Ovary (tissue), 7 donors: ENCODE measurements at regions not wholly inside any gene's neighbourhood (a gene's known extent, or its start where the extent isn't known, plus 50 kb on each side); places are given as distances from the start of the nearest gene placed in this dataset.

ENCODE experiments used
- DNase-seq, 5 donors: peaks; one replicate each; pipeline ENCODE4 v3.0.0-alpha.2; 2019 to 2020
- H3K27ac ChIP-seq, 2 donors: fragments of 200-600 bp; one replicate each; pipeline versions ENCODE4 v1.5.1 to v1.8.0; 2019 to 2022
- H3K27me3 ChIP-seq: fragments of 200-600 bp; one replicate; pipeline ENCODE4 v1.8.0; 2022
- H3K36me3 ChIP-seq: fragments of 200-600 bp; sonication (generic); one replicate; pipeline ENCODE4 v1.5.1; 2019
- H3K4me1 ChIP-seq: one replicate; pipeline ENCODE4 v1.8.1; 2013; ENCODE audit warnings: mild to moderate bottlenecking, moderate library complexity; ENCODE audit not compliant: insufficient read depth
- H3K4me3 ChIP-seq: fragments of 200-600 bp; sonication (generic); one replicate; pipeline ENCODE4 v1.5.1; 2017
- H3K9me3 ChIP-seq, 2 donors: fragments of 200-600 bp in 1 of 2; sonication (generic) in 1 of 2; one replicate each; pipeline versions ENCODE4 v1.5.1 to v1.8.1; 2013 to 2019; ENCODE audit warnings: mild to moderate bottlenecking in 1 of 2, moderate library complexity in 1 of 2
- CTCF ChIP-seq, 3 donors: fragments of 450-650 bp in 2 of 3; fragments of 200-600 bp in 1 of 3; IDR thresholded peaks; one replicate each; pipeline versions ENCODE4 v1.5.1 to v1.8.0; 2016 to 2022; ENCODE audit warnings: antibody characterized with exemption in 3 of 3, mild to moderate bottlenecking in 1 of 3
- EP300 ChIP-seq: sonication (generic); formaldehyde crosslinking; IDR thresholded peaks from one replicate; pipeline ENCODE4 v1.6.1; 2017; ENCODE audit warnings: antibody characterized with exemption
- POLR2A ChIP-seq: fragments of 450-650 bp; IDR thresholded peaks from one replicate; pipeline ENCODE4 v1.6.1; 2017; ENCODE audit warnings: antibody characterized with exemption, mild to moderate bottlenecking, moderate library complexity
- WGBS, 3 donors: extraction: QIAGEN DNeasy Blood & Tissue Kit in 1 of 3; methylation state at CpG; one replicate each; pipeline versions ENCODE4 v1.1.5 to v1.1.7; 2013 to 2017; 5-methylcytosine and 5-hydroxymethylcytosine counted together
- intact Hi-C, 4 donors: fragments of 100-400 bp; cut with DNase I; formaldehyde crosslinking; loops; one replicate each; pipeline versions ENCODE4 v1.11.0 to v1.15.1; 2022 to 2023
- donor health status: DM: no; HTN: no; CAD: no; lungs with moderate emphysema.
- donor health status: DM: no; HTN: no; CAD: no.
- donor health status: Bipolar disorder and iron deficiency.
- donor health status: DM: no; HTN: no; CAD: no.
- donor health status: DM: yes; HTN: yes; CAD: no.

- Histone ChIP-seq H3K9me3 (peaks cover 0 to 6% of the 10 kb centered on the region in 2 donors), H3K4me1 (no peaks in the 10 kb centered on the region), H3K4me3 (no peak overlapping the region), H3K36me3 (no peaks in the 10 kb centered on the region), H3K27ac (no peak overlapping the region), H3K27me3 (no peaks in the 10 kb centered on the region)
- DNase-seq: no peak
- no peak for TF ChIP-seq EP300
- no peak for TF ChIP-seq POLR2A
- TF ChIP-seq CTCF (IDR thresholded peaks at IDR 0.05): no peak
- WGBS, 3 donors: 70 to 79% (median 79%) methylated on average over 1 of the region's 1 CpG
- intact Hi-C loops: no loop called here
These were observed 1686.5 kb upstream of the PCDH7 start for GRCh38 chr4:29033703-29034102.

DNA sequence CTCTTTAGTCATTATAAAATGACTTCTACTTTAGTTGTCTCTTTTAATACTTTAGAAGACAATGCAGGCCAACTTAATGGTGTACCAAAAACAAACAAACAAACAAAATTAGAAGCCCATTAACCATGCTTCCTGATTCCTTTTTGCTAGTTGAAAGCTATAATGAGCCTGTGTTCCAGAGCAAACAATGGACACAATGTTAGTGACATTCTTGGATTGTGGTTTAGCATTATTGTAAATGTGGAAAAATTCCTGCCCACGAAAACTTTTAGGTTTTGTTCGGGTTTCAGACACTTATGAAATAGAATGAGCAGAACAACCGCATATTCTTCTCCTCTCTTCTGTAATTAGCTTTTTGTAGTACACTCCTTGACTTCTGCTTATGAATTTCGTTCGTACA, 1682.7 kb upstream of the PCDH7 start:
- H3K4me3 ChIP-seq: no peak overlapping the region
- WGBS, 3 donors: 92 to 95% (median 94%) methylated on average over 5 of the region's 5 CpGs
- TF ChIP-seq POLR2A: no peak
- TF ChIP-seq EP300: no peak
- TF ChIP-seq CTCF (IDR thresholded peaks at IDR 0.05): no peak
- H3K27ac ChIP-seq: no peak overlapping the region
- no peak for DNase-seq
- peaks cover 0 to 6% of the 10 kb centered on the region in 2 donors for H3K9me3 ChIP-seq
- no peaks in the 10 kb centered on the region for H3K4me1 ChIP-seq
- no peaks in the 10 kb centered on the region for H3K36me3 ChIP-seq
- H3K27me3 ChIP-seq: no peaks in the 10 kb centered on the region
- intact Hi-C loops: no loop called here

GRCh38 chr4:29043411-29043810, 1676.8 kb upstream of the PCDH7 start:
- intact Hi-C loops: no loop called here
- Histone ChIP-seq H3K9me3 (no peaks in the 10 kb centered on the region), H3K27ac (no peak overlapping the region), H3K36me3 (no peaks in the 10 kb centered on the region), H3K4me3 (no peak overlapping the region), H3K27me3 (no peaks in the 10 kb centered on the region), H3K4me1 (no peaks in the 10 kb centered on the region)
- WGBS, 3 donors: 81 to 88% (median 83%) methylated on average over 5 of the region's 5 CpGs
- no peak for DNase-seq
- TF ChIP-seq POLR2A (no peak), CTCF (IDR thresholded peaks at IDR 0.05) (no peak), EP300 (no peak)

- H3K4me1 ChIP-seq: no peaks in the 10 kb centered on the region
- no peaks in the 10 kb centered on the region for H3K36me3 ChIP-seq
- H3K4me3 ChIP-seq: no peak overlapping the region
- WGBS, 3 donors: 52 to 68% (median 64%) methylated on average over 2 of the region's 2 CpGs
- no peak for TF ChIP-seq POLR2A
- TF ChIP-seq EP300: no peak
- TF ChIP-seq CTCF (IDR thresholded peaks at IDR 0.05): no peak
- no peak for DNase-seq
- H3K27ac ChIP-seq: no peak overlapping the region
- intact Hi-C loops: no loop called here
- H3K27me3 ChIP-seq: no peaks in the 10 kb centered on the region
- H3K9me3 ChIP-seq: no peaks in the 10 kb centered on the region
These were observed 1674.0 kb upstream of the PCDH7 start for GRCh38 chr4:29046186-29046585.

DNA sequence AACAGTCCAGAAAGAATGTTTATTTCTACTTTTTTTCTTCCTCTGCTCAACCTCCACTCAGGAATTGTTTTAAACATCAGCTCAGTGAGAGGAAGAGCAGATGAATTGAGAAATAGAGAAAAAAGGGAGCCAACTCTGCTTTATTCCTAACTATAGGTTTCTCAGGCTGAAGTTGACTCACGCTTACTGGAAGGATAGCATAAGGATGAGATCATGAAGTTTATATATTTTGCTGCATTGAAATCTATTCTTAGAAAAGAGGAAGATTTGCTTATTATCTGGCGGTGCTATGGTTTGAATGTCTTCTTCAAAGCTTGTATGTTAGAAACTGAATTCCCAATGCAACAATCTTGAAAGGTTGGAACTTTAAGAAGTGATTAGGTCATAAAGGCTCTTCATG, 1673.4 kb upstream of the PCDH7 start:
- no peak overlapping the region for H3K4me3 ChIP-seq
- intact Hi-C loops: no loop called here
- H3K27me3 ChIP-seq: no peaks in the 10 kb centered on the region
- no peak for TF ChIP-seq CTCF (IDR thresholded peaks at IDR 0.05)
- no peak for TF ChIP-seq POLR2A
- TF ChIP-seq EP300: no peak
- no peak for DNase-seq
- 76 to 91% (median 89%) methylated on average over 2 of the region's 2 CpGs for WGBS, 3 donors
- H3K4me1 ChIP-seq: no peaks in the 10 kb centered on the region
- H3K9me3 ChIP-seq: no peaks in the 10 kb centered on the region
- H3K36me3 ChIP-seq: no peaks in the 10 kb centered on the region
- H3K27ac ChIP-seq: no peak overlapping the region
